HG03060 (cell line): ENCODE measurements at regions not wholly inside any gene's neighbourhood (a gene's known extent, or its start where the extent isn't known, plus 50 kb on each side); places are given as distances from the start of the nearest gene placed in this dataset.

Experiments used
- ATAC-seq: cut with Tn5 transposase; IDR thresholded peaks from one replicate; pipeline ENCODE4 v1.9.1; 2021; ENCODE audit warnings: low read depth, moderate number of reproducible peaks; ENCODE audit not compliant: unreplicated experiment

DNA sequence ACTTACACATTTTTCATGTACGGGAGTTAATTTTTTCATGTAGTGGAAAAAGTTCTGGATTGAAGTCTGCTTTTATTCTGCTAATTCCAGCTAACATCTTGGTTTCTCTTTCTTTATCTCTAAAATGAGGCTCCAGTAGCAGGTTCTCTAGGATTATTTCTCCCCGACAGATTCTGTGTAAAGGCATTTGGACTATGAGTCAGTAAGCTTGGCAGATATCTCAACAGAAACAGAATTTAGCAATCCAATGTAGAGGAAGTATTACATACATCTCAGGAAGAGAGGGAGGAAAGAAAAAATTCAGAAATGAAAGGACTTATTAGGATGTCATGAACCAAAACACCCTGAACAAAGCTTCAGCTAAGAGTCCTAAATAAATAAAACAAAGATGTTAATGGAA is 1682.3 kb upstream of the TENM3 start:
- ATAC-seq = no peak

- ATAC-seq = no peak
Measured at GRCh38 chr4:180564026-180564425, 1679.2 kb upstream of the TENM3 start.

DNA sequence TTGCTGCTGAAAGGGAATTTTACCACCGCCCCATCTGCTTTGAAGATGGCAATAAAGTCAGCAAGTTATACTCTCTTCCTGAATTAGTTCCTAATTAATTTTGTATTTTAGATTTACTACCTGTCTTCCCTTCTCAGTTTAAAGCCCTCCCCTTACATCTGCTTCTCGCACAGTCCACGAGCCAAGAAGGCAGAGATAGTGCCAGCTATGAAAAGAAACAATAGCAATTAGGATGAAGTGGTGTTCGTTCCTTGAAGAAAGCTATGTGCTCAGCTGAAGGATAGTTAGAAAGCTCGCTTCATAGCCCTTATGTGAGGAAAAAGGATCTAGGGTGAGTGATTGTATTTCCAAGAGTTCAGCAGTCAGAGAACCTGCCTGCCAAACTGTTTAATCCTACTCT is 1678.8 kb upstream of the TENM3 start:
- no peak for ATAC-seq

- ATAC-seq = no peak
Measured at GRCh38 chr4:180565856-180566431, 1677.3 kb upstream of the TENM3 start.

- no peak for ATAC-seq
Measured at GRCh38 chr4:180566492-180566891, 1676.7 kb upstream of the TENM3 start.

DNA sequence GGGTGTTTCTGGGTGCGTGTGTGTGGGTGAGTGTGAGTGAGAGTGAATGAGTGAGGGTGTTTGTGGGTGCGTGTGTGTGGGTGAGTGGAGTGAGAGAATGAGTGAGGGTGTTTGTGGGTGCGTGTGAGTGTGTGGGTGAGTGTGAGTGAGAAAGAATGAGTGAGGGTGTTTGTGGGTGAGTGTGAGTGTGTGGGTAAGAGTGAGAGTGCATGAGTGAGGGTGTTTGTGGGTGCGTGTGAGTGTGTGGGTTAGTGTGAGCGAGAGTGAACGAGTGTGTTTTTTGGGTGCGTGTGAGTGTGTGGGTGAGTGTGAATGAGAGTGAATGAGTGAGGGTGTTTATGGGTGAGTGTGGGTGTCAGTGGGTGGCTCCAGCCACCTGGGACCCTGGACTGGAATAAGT is 1676.1 kb upstream of the TENM3 start:
- ATAC-seq = no peak

DNA sequence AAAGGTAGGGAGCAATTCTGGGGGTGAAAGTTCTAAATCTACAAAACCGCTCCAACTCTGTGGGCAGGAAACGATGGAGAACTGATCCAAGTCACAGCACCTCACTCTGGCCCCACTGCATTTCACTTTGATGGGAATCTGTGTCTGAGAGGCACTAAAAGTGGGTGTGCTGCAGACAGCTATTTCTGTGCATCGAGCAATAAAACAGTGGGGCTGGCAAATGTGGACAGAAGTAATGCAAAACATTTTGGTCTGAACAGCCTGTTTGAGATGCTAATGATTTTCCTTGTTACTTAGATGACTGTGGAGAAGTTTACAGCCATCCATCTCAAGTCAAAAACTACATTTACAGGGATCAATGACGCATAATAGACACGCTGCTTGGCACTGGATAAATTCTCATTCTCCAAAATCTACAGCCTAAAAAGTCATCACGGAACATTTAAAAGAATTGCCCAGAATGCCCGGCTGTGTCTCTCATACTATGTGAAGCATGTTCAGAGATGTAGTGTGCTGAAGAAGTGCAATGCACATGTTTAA is 1671.6 kb upstream of the TENM3 start:
- no peak for ATAC-seq

DNA sequence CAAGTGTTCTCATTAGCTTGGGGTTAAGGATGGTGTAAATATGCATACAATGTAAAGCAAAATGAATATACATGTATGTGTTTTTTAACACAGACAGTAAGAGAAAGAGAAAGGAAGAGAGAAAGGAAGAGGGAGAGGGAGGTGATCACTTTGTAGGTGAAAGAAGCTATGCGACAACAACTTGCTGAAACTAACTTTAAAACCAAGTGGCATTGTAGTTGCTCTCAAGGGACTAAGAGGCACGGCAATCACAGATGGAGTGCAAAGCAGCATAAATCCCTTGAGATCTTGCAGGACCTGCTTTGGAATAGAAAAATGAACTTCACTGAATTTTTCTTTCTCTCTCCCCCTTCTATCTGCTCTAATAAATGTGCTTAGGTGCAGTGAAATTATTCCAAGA is 1665.0 kb upstream of the TENM3 start:
- no peak for ATAC-seq

GRCh38 chr4:180581061-180581460 is 1662.1 kb upstream of the TENM3 start:
- ATAC-seq = no peak

DNA sequence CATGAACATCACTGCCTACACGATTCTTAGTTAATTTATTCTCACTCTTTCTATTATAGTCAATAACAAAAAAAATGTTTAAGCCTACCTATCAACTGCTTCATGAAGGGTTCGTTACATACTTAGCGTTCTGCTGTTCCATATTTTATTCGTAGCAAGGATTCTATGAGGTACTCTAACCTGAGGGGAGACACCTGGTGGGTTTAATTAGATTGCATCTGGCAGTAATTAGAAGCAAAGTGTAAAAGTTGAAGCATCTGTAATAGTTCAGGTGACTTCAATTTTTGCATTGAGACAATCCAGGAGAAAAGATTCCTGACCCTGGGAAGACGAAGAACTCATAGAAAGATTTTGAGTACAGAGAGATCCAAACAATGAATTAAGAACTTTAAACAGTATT is 1655.8 kb upstream of the TENM3 start:
- ATAC-seq = no peak

- ATAC-seq = no peak
Measured at GRCh38 chr4:180589575-180589974, 1653.6 kb upstream of the TENM3 start.

DNA sequence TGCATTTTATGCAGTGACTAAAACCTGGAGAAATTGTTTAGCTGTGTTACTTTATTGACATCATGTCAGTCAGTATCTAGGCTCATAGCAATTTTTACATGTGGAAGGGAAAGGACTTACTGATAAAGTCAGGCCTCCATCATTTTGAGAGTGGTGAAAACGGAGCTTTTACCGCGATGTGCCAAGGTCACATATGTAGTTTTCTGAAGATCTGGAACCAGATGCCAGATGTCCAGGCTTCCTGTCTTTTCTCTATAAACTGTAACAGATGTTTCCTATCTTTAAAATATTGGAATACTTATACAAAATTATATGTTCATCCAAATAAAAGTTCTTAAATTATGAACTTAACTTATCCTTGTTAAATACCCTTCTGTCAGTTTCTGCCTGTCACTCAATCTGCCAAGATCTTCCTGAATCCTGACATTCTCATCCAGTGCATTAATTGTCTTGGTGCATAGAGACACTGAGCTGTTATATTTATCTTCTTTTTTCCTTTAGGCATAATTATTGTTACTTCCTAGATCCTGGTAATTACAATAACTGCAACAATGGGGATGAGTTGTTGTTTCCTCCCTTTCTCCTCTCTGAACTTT is 1646.2 kb upstream of the TENM3 start:
- ATAC-seq = no peak

GRCh38 chr4:180598281-180598680 is 1644.9 kb upstream of the TENM3 start:
- no peak for ATAC-seq

GRCh38 chr4:180603791-180604190 is 1639.4 kb upstream of the TENM3 start:
- no peak for ATAC-seq

DNA sequence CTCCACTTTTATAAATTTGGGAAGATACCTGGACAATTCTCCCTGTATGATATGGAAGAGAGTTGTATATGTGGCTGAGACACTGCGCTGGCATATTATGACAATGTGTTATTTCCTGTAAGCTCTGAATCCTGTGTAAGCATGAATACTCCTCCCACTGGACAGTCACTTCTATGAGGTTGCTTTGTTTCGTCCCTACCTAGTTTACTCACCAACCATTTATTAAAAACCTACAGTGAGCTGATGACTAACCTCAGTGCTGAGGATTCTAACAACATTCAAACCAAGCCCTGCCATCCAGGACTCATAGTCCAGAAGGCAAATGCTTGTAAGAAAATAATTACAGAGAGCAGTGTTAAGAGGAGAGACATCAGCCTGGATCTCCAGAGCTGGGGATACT is 1632.9 kb upstream of the TENM3 start:
- no peak for ATAC-seq

DNA sequence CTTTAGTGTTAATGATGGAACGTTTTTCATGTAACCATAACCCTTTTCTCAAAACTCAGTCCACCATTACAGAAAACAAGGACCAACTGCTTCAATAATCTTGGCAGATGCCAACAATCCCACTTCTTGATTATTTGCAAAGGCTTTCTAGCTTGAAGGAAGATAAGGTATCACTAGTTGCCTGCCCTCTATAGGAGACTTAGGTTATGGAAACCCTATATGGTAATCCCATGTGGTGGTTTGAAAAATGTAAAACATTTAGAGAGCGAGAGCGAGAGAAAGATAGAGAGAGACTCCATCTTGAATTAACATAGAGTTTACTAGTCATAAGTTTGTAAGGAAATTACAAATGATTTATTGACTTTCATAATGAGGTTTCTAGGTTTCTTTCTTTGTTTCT is 1627.5 kb upstream of the TENM3 start:
- no peak for ATAC-seq

GRCh38 chr4:180617196-180617595 is 1626.0 kb upstream of the TENM3 start:
- ATAC-seq = no peak

DNA sequence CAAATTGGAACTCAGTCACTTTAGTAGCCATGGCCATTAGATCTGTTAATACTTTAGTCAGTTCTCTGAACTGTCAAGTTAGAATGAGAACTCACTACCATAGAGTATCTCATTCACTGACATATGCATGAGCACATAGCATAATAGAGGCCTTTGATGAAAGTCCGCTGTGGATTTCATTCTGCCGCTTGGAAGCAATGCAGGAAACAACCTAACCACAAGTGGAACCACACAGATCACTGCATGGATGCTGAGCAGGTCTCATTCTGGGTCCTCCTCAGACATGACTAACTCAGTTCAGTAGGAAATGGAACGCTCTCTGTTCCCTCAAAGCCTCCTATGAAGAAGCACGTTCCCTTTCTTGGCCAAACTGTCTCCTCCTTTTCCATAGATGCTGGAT is 1624.8 kb upstream of the TENM3 start:
- no peak for ATAC-seq

DNA sequence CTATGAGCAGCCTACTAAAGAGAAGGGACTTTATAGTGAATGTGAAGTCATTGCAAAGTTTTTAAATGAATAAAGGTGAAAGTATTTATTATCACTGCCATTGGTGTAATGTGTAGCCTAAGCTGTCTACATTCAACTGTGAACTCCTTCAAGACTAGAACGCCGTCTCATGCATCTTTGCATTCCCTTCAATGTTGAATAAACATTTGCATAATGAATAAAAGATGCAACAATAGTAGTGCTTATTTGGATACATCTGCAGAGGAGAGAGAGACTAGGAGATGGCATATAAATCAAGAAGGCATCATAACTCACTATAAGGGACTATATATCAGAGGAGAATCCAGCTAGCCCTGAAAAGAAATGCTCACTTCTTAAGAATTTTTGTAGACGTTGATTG is 1623.8 kb upstream of the TENM3 start:
- no peak for ATAC-seq

- no peak for ATAC-seq
Measured at GRCh38 chr4:180622254-180622653, 1620.9 kb upstream of the TENM3 start.

DNA sequence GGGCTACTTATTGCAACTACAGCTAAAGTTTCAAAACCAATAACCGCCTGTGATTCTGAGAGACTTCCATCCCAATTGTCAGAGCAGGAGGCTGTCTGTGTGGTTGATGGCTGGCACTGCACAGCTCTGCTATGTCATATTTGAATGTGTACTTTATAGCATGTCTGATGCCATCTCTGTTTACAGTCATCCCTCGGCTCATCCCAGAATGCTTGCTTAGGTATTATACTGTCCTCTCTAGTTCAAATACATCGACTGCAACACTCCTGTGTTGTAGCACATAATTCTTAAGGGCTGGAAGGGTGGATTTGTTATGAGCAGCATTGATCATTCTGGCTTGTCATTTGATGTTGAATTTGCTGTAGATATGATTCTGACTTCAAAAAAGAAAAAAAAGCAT is 1617.5 kb upstream of the TENM3 start:
- ATAC-seq = no peak

DNA sequence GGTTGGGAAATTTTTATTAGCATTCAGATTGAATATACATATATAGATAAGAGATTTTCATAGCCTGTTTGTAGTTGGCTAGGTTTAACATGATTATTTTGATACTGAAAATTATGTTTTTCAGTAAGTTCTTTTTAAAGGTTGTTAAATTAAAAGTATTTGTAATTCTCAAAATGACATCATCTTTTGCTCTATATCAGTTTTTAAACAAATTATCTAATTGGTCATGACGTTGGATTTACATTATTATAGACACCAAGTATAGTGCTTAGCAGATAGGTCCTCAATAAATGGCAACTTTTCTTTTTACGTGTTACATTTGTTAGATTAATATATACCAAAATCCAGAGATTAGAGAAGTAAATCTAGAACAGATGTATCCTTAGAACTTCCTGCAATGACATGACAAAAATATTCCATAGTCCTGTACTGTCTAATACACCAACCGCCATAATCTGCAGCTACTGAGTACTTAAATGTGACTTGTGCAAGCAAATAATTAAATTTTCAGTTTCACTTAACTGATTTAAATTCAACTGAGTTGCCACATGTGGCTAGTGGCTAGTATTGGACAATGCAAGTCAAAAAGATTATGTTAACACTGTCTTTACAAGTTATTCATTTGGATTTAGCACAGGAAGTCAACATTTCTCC is 1613.1 kb upstream of the TENM3 start:
- no peak for ATAC-seq
